NT2/D1 (cell line): ENCODE measurements at regions not wholly inside any gene's neighbourhood (a gene's known extent, or its start where the extent isn't known, plus 50 kb on each side); places are given as distances from the start of the nearest gene placed in this dataset.

Experiments
- YY1 ChIP-seq: IDR thresholded peaks from 2 replicates; pipeline ENCODE4 v1.6.1; 2011; ENCODE audit not compliant: insufficient read length, insufficient read depth
- ZNF274 ChIP-seq: IDR thresholded peaks from 2 replicates; pipeline ENCODE4 v1.6.1; 2011; ENCODE audit warnings: mild to moderate bottlenecking, low read depth, low read length

- no peak for TF ChIP-seq YY1
- no peak for TF ChIP-seq ZNF274
Measured at GRCh38 chr1:53391296-53391695, 63.4 kb upstream of the LRP8 start.
